C4-2B (cell line): ENCODE measurements at regions not wholly inside any gene's neighbourhood (a gene's known extent, or its start where the extent isn't known, plus 50 kb on each side); places are given as distances from the start of the nearest gene placed in this dataset.

Experiments
- ZFX ChIP-seq: fragments of 450-650 bp; IDR thresholded peaks from 2 replicates; pipeline ENCODE4 v1.6.1; 2017
- TF ChIP-seq, protein P1 (sequence below): fragments of 450-650 bp; conservative IDR thresholded peaks from 2 replicates; pipeline ENCODE4 v1.5.1; 2017; ENCODE audit warnings: mild to moderate bottlenecking

DNA sequence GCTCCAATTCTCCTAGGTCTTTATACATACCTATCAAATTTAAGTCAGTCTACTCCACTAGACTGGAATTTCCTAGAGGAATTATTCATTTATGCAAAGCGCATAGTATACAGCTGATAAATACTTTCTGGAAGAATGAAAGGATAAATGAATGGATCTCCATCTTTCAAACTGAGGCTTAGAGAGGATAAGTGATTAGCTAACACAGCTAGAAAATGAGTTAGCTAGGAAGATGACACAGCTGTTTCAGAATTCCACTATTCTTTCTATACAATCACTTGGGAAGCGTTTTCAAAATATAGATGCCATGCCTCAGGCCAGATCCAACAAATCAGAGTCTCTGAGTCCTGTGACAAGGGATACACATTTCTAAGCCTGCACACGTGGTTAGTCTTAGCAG is 1146.6 kb upstream of the ZEB2 start:
- TF ChIP-seq, protein P1, sequence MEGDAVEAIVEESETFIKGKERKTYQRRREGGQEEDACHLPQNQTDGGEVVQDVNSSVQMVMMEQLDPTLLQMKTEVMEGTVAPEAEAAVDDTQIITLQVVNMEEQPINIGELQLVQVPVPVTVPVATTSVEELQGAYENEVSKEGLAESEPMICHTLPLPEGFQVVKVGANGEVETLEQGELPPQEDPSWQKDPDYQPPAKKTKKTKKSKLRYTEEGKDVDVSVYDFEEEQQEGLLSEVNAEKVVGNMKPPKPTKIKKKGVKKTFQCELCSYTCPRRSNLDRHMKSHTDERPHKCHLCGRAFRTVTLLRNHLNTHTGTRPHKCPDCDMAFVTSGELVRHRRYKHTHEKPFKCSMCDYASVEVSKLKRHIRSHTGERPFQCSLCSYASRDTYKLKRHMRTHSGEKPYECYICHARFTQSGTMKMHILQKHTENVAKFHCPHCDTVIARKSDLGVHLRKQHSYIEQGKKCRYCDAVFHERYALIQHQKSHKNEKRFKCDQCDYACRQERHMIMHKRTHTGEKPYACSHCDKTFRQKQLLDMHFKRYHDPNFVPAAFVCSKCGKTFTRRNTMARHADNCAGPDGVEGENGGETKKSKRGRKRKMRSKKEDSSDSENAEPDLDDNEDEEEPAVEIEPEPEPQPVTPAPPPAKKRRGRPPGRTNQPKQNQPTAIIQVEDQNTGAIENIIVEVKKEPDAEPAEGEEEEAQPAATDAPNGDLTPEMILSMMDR: no peak
- no peak for TF ChIP-seq ZFX
